ENCODE measurements at regions not wholly inside any gene's neighbourhood (a gene's known extent, or its start where the extent isn't known, plus 50 kb on each side); places are given as distances from the start of the nearest gene placed in this dataset.
A peak's percentile ranks its signal among the peaks of the same experiment; 100 is the strongest.

GRCh38 chr2:71277536-71278103 is 50.7 kb upstream of the PAIP2B start:
- Histone ChIP-seq H3K36me3 (ENCODE audit: control insufficient read depth in 4 of 4, insufficient read depth in 3 of 4, low read depth in 1 of 4, low read length in 3 of 4) (peaks cover 0 to 2% (median 0%) of the 10 kb centered on the region in 4 donors), H3K27ac (ENCODE audit: low read depth in 1 of 2, low read length in 2 of 2) (peak overlapping the region in 1 of 2 donors; percentile 70), H3K9me3 (ENCODE audit: control insufficient read depth in 4 of 4, low read length in 3 of 4) (no peaks in the 10 kb centered on the region), H3K4me1 (ENCODE audit: control insufficient read depth in 4 of 4, insufficient read depth in 4 of 4, low read length in 3 of 4) (peaks cover 8 to 19% (median 14%) of the 10 kb centered on the region in 4 donors), H3K9ac (ENCODE audit: low read depth in 1 of 2, low read length in 2 of 2) (peak overlapping the region; percentile 4 to 26), H3K4me3 (ENCODE audit: low read depth in 1 of 3, low read length in 3 of 3) (peak overlapping the region in 2 of 3 donors; percentile 29 to 89), H3K27me3 (ENCODE audit: control insufficient read depth in 4 of 4, insufficient read depth in 4 of 4, low read length in 3 of 4) (peaks cover 0 to 3% (median 0%) of the 10 kb centered on the region in 4 donors)
- DNase-seq (ENCODE audit: low spot score), result peak; percentile 43
- WGBS, result 6% methylated on average over 18 of the region's 18 CpGs
- no peak for TF ChIP-seq FOXA1 (IDR thresholded peaks at IDR 0.05)
- TF ChIP-seq MAX (IDR thresholded peaks at IDR 0.05), result no peak
- TF ChIP-seq, protein P1, sequence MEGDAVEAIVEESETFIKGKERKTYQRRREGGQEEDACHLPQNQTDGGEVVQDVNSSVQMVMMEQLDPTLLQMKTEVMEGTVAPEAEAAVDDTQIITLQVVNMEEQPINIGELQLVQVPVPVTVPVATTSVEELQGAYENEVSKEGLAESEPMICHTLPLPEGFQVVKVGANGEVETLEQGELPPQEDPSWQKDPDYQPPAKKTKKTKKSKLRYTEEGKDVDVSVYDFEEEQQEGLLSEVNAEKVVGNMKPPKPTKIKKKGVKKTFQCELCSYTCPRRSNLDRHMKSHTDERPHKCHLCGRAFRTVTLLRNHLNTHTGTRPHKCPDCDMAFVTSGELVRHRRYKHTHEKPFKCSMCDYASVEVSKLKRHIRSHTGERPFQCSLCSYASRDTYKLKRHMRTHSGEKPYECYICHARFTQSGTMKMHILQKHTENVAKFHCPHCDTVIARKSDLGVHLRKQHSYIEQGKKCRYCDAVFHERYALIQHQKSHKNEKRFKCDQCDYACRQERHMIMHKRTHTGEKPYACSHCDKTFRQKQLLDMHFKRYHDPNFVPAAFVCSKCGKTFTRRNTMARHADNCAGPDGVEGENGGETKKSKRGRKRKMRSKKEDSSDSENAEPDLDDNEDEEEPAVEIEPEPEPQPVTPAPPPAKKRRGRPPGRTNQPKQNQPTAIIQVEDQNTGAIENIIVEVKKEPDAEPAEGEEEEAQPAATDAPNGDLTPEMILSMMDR (IDR thresholded peaks at IDR 0.05; ENCODE audit: low read depth, low read length, missing input control), result peak; percentile 41
- peak; percentile 21 for TF ChIP-seq NR2F2 (IDR thresholded peaks at IDR 0.05)
- no peak for TF ChIP-seq YY1 (IDR thresholded peaks at IDR 0.05)
- TF ChIP-seq, protein P2, sequence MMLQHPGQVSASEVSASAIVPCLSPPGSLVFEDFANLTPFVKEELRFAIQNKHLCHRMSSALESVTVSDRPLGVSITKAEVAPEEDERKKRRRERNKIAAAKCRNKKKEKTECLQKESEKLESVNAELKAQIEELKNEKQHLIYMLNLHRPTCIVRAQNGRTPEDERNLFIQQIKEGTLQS (IDR thresholded peaks at IDR 0.05), result no peak
- no peak for TF ChIP-seq JUND (IDR thresholded peaks at IDR 0.05)
- no peak for TF ChIP-seq HNF4G (IDR thresholded peaks at IDR 0.05)
- TF ChIP-seq RXRA (IDR thresholded peaks at IDR 0.05), result no peak
- TF ChIP-seq TAF1 (conservative IDR thresholded peaks at IDR 0.05), result no peak
- no peak for TF ChIP-seq EGR1 (IDR thresholded peaks at IDR 0.05; ENCODE audit: low read depth in 2 of 2)
- TF ChIP-seq, protein P3, sequence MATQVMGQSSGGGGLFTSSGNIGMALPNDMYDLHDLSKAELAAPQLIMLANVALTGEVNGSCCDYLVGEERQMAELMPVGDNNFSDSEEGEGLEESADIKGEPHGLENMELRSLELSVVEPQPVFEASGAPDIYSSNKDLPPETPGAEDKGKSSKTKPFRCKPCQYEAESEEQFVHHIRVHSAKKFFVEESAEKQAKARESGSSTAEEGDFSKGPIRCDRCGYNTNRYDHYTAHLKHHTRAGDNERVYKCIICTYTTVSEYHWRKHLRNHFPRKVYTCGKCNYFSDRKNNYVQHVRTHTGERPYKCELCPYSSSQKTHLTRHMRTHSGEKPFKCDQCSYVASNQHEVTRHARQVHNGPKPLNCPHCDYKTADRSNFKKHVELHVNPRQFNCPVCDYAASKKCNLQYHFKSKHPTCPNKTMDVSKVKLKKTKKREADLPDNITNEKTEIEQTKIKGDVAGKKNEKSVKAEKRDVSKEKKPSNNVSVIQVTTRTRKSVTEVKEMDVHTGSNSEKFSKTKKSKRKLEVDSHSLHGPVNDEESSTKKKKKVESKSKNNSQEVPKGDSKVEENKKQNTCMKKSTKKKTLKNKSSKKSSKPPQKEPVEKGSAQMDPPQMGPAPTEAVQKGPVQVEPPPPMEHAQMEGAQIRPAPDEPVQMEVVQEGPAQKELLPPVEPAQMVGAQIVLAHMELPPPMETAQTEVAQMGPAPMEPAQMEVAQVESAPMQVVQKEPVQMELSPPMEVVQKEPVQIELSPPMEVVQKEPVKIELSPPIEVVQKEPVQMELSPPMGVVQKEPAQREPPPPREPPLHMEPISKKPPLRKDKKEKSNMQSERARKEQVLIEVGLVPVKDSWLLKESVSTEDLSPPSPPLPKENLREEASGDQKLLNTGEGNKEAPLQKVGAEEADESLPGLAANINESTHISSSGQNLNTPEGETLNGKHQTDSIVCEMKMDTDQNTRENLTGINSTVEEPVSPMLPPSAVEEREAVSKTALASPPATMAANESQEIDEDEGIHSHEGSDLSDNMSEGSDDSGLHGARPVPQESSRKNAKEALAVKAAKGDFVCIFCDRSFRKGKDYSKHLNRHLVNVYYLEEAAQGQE (IDR thresholded peaks at IDR 0.05), result no peak
- TF ChIP-seq RAD21 (IDR thresholded peaks at IDR 0.05), result peak in 1 of 2 donors; percentile 60
- TF ChIP-seq GABPA (IDR thresholded peaks at IDR 0.05 in 1 of 2, conservative IDR thresholded peaks at IDR 0.05 in 1 of 2), result no peak
- TF ChIP-seq HNF4A (conservative IDR thresholded peaks at IDR 0.05), result no peak

GRCh38 chr2:71277147-71277475 is 50.2 kb upstream of the PAIP2B start:
- 3% methylated on average over 5 of the region's 5 CpGs for WGBS
- Histone ChIP-seq H3K4me1 (ENCODE audit: control insufficient read depth in 4 of 4, insufficient read depth in 4 of 4, low read length in 3 of 4) (peaks cover 8 to 19% (median 14%) of the 10 kb centered on the region in 4 donors), H3K4me3 (ENCODE audit: low read depth in 1 of 3, low read length in 3 of 3) (peak overlapping the region; percentile 77 to 90 (median 89)), H3K27ac (ENCODE audit: low read depth in 1 of 2, low read length in 2 of 2) (peak overlapping the region; percentile 70), H3K36me3 (ENCODE audit: control insufficient read depth in 4 of 4, insufficient read depth in 3 of 4, low read depth in 1 of 4, low read length in 3 of 4) (peaks cover 0 to 2% (median 0%) of the 10 kb centered on the region in 4 donors), H3K27me3 (ENCODE audit: control insufficient read depth in 4 of 4, insufficient read depth in 4 of 4, low read length in 3 of 4) (peaks cover 0 to 3% (median 0%) of the 10 kb centered on the region in 4 donors), H3K9me3 (ENCODE audit: control insufficient read depth in 4 of 4, low read length in 3 of 4) (no peaks in the 10 kb centered on the region), H3K9ac (ENCODE audit: low read depth in 1 of 2, low read length in 2 of 2) (peak overlapping the region; percentile 26 to 36)
- no peak for DNase-seq (ENCODE audit: low spot score)
- TF ChIP-seq YY1 (IDR thresholded peaks at IDR 0.05), result no peak
- TF ChIP-seq SP1 (IDR thresholded peaks at IDR 0.05), result no peak
- no peak for TF ChIP-seq EGR1 (IDR thresholded peaks at IDR 0.05; ENCODE audit: low read depth in 2 of 2)
- TF ChIP-seq, protein P4, sequence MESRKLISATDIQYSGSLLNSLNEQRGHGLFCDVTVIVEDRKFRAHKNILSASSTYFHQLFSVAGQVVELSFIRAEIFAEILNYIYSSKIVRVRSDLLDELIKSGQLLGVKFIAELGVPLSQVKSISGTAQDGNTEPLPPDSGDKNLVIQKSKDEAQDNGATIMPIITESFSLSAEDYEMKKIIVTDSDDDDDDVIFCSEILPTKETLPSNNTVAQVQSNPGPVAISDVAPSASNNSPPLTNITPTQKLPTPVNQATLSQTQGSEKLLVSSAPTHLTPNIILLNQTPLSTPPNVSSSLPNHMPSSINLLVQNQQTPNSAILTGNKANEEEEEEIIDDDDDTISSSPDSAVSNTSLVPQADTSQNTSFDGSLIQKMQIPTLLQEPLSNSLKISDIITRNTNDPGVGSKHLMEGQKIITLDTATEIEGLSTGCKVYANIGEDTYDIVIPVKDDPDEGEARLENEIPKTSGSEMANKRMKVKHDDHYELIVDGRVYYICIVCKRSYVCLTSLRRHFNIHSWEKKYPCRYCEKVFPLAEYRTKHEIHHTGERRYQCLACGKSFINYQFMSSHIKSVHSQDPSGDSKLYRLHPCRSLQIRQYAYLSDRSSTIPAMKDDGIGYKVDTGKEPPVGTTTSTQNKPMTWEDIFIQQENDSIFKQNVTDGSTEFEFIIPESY (IDR thresholded peaks at IDR 0.05), result no peak
- TF ChIP-seq GABPA (IDR thresholded peaks at IDR 0.05 in 1 of 2, conservative IDR thresholded peaks at IDR 0.05 in 1 of 2), result no peak
- TF ChIP-seq, protein P1 (IDR thresholded peaks at IDR 0.05; ENCODE audit: low read depth, low read length, missing input control), result no peak
- TF ChIP-seq, protein P2 (IDR thresholded peaks at IDR 0.05), result no peak
- no peak for TF ChIP-seq NR2F2 (IDR thresholded peaks at IDR 0.05)
- no peak for TF ChIP-seq RXRA (IDR thresholded peaks at IDR 0.05)
- no peak for TF ChIP-seq RAD21 (IDR thresholded peaks at IDR 0.05)
- TF ChIP-seq HNF4A (conservative IDR thresholded peaks at IDR 0.05), result no peak
- no peak for TF ChIP-seq FOXA2 (IDR thresholded peaks at IDR 0.05)
- no peak for TF ChIP-seq FOXA1 (IDR thresholded peaks at IDR 0.05)
- no peak for TF ChIP-seq HNF4G (IDR thresholded peaks at IDR 0.05)
- no peak for TF ChIP-seq MAX (IDR thresholded peaks at IDR 0.05)
- TF ChIP-seq JUND (IDR thresholded peaks at IDR 0.05), result no peak
- no peak for TF ChIP-seq TAF1 (conservative IDR thresholded peaks at IDR 0.05)

Measured in liver (tissue), 8 donors.